Smooth muscle cell (in vitro differentiated cells): ENCODE measurements at regions not wholly inside any gene's neighbourhood (a gene's known extent, or its start where the extent isn't known, plus 50 kb on each side); places are given as distances from the start of the nearest gene placed in this dataset.
"Not testable (repeated sequence)": the region's sequence is repeated elsewhere in the genome, so short reads cannot be mapped to it uniquely, and the experiment has no call there.

Source experiments
- DNase-seq: peaks from one replicate; lab custom pipeline; 2025; ENCODE audit not compliant: unreplicated experiment; lab: John Stamatoyannopoulos, UW
- H2AFZ ChIP-seq: fragments of 200-600 bp; sonication (generic); 2 replicates; pipeline ENCODE4 v1.6.0; 2016; ENCODE audit warnings: antibody characterized with exemption, low read depth, mild to moderate bottlenecking
- H3F3A ChIP-seq: fragments of 200-600 bp; sonication (generic); 2 replicates; pipeline ENCODE4 v1.6.0; 2017; ENCODE audit warnings: antibody characterized with exemption, low read depth
- H3K27ac ChIP-seq: fragments of 200-600 bp; sonication (generic); 2 replicates; pipeline ENCODE4 v1.5.1; 2016; ENCODE audit warnings: low read depth, mild to moderate bottlenecking
- H3K27me3 ChIP-seq: fragments of 200-600 bp; sonication (generic); 2 replicates; pipeline ENCODE4 v1.6.1; 2016; ENCODE audit warnings: low read depth, mild to moderate bottlenecking
- H3K36me3 ChIP-seq: fragments of 200-600 bp; sonication (generic); 2 replicates; pipeline ENCODE4 v1.5.1; 2016; ENCODE audit warnings: low read depth
- H3K4me1 ChIP-seq: fragments of 200-600 bp; sonication (generic); 2 replicates; pipeline ENCODE4 v1.5.1; 2016; ENCODE audit warnings: low read depth
- H3K4me2 ChIP-seq: fragments of 200-600 bp; sonication (generic); 2 replicates; pipeline ENCODE4 v1.6.0; 2016; ENCODE audit warnings: mild to moderate bottlenecking
- H3K4me3 ChIP-seq: fragments of 200-600 bp; sonication (generic); 2 replicates; pipeline ENCODE4 v1.5.1; 2016; ENCODE audit warnings: mild to moderate bottlenecking
- H3K79me2 ChIP-seq: fragments of 200-600 bp; sonication (generic); 2 replicates; pipeline ENCODE4 v1.6.0; 2016; ENCODE audit warnings: low read depth, mild to moderate bottlenecking
- H3K9ac ChIP-seq: fragments of 200-600 bp; sonication (generic); 2 replicates; pipeline ENCODE4 v1.6.0; 2016; ENCODE audit warnings: low read depth
- H3K9me3 ChIP-seq: fragments of 200-600 bp; sonication (generic); replicated peaks from 2 replicates; pipeline ENCODE4 v1.5.1; 2016; ENCODE audit warnings: low read depth
- H4K20me1 ChIP-seq: fragments of 200-600 bp; sonication (generic); 2 replicates; pipeline ENCODE4 v1.6.0; 2016; ENCODE audit warnings: low read depth
- CTCF ChIP-seq: fragments of 200-600 bp; sonication (generic); IDR thresholded peaks from 2 replicates; pipeline ENCODE4 v1.5.1; 2017; ENCODE audit warnings: borderline replicate concordance, mild to moderate bottlenecking, antibody characterized with exemption; ENCODE audit not compliant: insufficient read depth, poor library complexity, severe bottlenecking
- WGBS: methylation state at CpG from one replicate; pipeline ENCODE4 v1.1.7; 2016; ENCODE audit warnings: low lambda C conversion rate; 5-methylcytosine and 5-hydroxymethylcytosine counted together

- Histone ChIP-seq H3K27ac (no peak overlapping the region), H3K36me3 (no peaks in the 10 kb centered on the region), H3K9ac (no peak overlapping the region), H3K4me1 (peaks cover 11% of the 10 kb centered on the region), H3K9me3 (no peaks in the 10 kb centered on the region), H3F3A (peaks cover 5% of the 10 kb centered on the region), H3K79me2 (no peaks in the 10 kb centered on the region), H3K27me3 (peaks cover 17% of the 10 kb centered on the region), H3K4me3 (no peak overlapping the region), H3K4me2 (peak overlapping the region; percentile 74), H2AFZ (no peak overlapping the region), H4K20me1 (no peaks in the 10 kb centered on the region)
- DNase-seq = no peak
- 48% methylated on average over 2 of the region's 2 CpGs for WGBS
- TF ChIP-seq CTCF = no peak
Measured at GRCh38 chr13:48879432-48879831, 96.3 kb upstream of the FNDC3A start.

GRCh38 chr13:48879854-48880253, 95.9 kb upstream of the FNDC3A start:
- DNase-seq = no peak
- no peak for TF ChIP-seq CTCF
- no peak overlapping the region for H2AFZ ChIP-seq
- peak overlapping the region; percentile 74 for H3K4me2 ChIP-seq
- no peaks in the 10 kb centered on the region for H4K20me1 ChIP-seq
- H3K79me2 ChIP-seq = no peaks in the 10 kb centered on the region
- H3K27me3 ChIP-seq = peaks cover 17% of the 10 kb centered on the region
- no peaks in the 10 kb centered on the region for H3K36me3 ChIP-seq
- H3K4me3 ChIP-seq = no peak overlapping the region
- no peak overlapping the region for H3K9ac ChIP-seq
- WGBS = 75% methylated on average over 7 of the region's 7 CpGs
- no peaks in the 10 kb centered on the region for H3K9me3 ChIP-seq
- H3K4me1 ChIP-seq = peaks cover 9% of the 10 kb centered on the region
- no peak overlapping the region for H3K27ac ChIP-seq
- peaks cover under 1% of the 10 kb centered on the region for H3F3A ChIP-seq

GRCh38 chr13:48883786-48884185, 91.9 kb upstream of the FNDC3A start:
- H3K4me1 ChIP-seq, H3K79me2 ChIP-seq, H3K4me3 ChIP-seq, H3K36me3 ChIP-seq, DNase-seq, H3K9me3 ChIP-seq, H3K9ac ChIP-seq, H3K4me2 ChIP-seq, H4K20me1 ChIP-seq, H3F3A ChIP-seq, H3K27me3 ChIP-seq: not testable (repeated sequence)
- WGBS = 91% methylated on average over 1 of the region's 1 CpG
- H2AFZ ChIP-seq = peak overlapping the region; percentile 16
- peak overlapping the region; percentile 86 for H3K27ac ChIP-seq

GRCh38 chr13:48885027-48885395, 90.7 kb upstream of the FNDC3A start:
- Histone ChIP-seq H3F3A (no peaks in the 10 kb centered on the region), H3K36me3 (no peaks in the 10 kb centered on the region), H3K4me3 (no peak overlapping the region), H2AFZ (no peak overlapping the region), H4K20me1 (no peaks in the 10 kb centered on the region), H3K9me3 (no peaks in the 10 kb centered on the region), H3K9ac (no peak overlapping the region), H3K79me2 (no peaks in the 10 kb centered on the region), H3K27me3 (no peaks in the 10 kb centered on the region), H3K4me2 (no peak overlapping the region), H3K4me1 (no peaks in the 10 kb centered on the region), H3K27ac (peak overlapping the region; percentile 86)
- no peak for DNase-seq
- no peak for TF ChIP-seq CTCF
